ENCODE measurements at regions not wholly inside any gene's neighbourhood (a gene's known extent, or its start where the extent isn't known, plus 50 kb on each side); places are given as distances from the start of the nearest gene placed in this dataset.

DNA sequence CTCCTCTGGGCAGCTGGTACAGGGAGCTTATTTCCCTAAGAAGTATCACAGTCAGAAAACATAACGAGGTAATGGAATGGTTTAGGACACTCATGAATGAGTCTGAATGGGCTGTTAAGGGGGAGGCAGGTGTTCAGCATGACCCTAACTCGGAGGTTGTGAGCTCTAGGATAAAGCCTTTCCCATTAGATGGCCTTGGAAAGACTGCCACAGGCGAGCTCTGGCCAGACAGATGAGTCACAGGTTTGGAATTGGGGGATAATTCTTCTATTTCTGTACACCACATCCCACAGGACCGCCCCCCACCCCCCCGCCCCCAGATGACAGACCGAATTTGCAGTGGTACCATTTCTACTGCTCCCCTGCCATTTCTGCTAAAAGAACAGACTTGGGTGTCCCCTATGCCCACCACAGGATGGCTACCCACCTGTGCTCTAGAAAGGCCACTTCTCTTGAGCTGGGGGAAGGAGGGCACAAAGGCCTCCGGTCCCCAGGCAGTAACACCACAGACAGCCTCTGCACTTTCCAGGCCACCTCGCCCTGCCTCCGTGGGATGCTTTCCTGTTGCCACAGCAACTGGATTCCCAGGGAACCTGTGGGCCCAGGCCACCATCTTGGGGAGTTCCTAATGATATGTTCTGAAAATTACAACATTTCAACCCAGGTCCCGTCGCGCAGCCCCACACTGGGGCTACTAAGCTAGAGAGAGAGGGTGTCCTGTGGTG is 76.7 kb downstream of the TRIM29 start:
- no peak for DNase-seq

GRCh38 chr11:120060512-120060911 is 77.4 kb downstream of the TRIM29 start:
- DNase-seq, result no peak

GRCh38 chr11:120058931-120059330 is 79.0 kb downstream of the TRIM29 start:
- no peak for DNase-seq

DNA sequence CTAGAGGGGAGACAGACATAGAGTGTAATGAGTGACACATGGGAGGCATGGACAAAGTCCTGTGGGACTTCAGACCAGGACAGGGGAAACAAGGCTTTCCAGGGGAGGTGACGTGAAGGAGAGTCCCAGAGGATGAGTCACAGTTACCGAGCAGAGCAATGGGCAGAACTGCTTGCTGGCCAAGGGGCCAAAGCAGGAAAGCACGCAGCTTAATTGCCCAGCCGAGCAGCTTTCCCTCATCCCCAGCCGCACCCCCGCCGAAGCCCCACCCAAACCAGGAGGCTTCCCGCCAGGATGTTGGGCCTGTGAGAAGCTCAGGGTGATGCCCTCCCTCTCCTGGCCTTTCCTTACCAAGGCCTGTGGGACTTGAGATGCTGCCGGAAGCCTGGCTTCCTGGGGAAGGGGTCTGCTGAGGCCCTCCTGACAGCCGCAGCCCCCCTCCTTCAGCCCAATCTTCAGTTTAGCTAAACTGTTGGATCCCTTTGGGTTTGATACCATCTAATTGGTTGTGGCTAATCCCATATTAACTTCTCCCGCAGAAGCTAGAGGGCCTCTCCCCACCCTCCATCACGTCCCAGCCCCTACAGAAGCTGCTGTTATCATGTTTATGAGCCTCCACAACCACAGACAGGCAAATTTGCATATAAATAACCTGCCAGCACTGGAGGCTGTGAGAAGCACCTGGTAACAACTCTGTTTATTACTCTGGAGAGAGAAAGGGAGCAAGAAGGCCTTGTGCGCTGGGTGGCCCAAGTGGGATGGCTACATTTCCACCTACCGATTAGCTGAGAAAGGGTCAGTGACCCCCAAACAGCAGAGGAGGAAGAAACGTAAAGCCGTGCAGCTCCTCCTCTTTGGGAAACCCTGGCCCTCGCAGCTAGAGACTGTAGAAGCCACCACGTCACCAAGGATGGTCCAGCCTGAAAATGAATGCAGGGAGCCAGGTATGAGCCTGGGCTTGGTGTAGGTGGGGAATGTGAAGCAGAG is 80.0 kb downstream of the TRIM29 start:
- no peak for DNase-seq

DNA sequence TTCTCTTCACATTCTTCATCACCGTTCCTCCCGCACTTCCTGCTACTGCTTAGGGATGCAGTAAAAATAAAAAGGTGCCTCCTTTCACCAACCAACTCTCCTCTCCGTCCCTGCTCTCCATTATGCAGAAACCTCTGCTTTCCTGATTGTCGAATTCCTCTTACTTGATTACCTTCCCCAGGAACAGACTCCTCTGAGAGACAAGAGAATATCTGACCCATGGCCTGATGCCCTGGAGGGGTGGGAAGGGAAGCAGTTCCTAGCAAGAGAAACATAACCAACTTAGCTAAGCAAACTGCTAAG is 80.9 kb downstream of the TRIM29 start:
- DNase-seq, result no peak

GRCh38 chr11:120056301-120057027 is 81.4 kb downstream of the TRIM29 start:
- no peak for DNase-seq

DNA sequence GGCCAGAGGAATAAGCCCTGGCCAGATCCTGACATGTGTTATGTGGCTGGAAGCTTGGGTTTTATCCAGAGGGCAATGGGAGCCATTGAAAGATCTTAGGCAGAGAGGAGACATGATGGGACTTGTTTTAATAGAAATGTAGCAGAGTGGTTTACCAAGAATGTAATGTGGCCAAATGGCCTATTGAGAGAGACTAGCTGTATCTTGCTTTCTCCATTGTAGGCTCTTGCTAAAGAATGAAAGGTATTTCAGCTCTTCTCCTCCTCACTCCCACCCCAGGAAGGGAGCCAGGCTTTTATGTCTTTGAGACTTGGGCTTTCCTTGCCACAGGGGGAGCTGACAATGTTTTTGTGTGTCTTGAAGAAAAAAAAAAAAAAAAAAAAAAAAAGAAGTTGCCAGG is 82.3 kb downstream of the TRIM29 start:
- no peak for DNase-seq

GRCh38 chr11:120054753-120055045 is 83.2 kb downstream of the TRIM29 start:
- no peak for DNase-seq

DNA sequence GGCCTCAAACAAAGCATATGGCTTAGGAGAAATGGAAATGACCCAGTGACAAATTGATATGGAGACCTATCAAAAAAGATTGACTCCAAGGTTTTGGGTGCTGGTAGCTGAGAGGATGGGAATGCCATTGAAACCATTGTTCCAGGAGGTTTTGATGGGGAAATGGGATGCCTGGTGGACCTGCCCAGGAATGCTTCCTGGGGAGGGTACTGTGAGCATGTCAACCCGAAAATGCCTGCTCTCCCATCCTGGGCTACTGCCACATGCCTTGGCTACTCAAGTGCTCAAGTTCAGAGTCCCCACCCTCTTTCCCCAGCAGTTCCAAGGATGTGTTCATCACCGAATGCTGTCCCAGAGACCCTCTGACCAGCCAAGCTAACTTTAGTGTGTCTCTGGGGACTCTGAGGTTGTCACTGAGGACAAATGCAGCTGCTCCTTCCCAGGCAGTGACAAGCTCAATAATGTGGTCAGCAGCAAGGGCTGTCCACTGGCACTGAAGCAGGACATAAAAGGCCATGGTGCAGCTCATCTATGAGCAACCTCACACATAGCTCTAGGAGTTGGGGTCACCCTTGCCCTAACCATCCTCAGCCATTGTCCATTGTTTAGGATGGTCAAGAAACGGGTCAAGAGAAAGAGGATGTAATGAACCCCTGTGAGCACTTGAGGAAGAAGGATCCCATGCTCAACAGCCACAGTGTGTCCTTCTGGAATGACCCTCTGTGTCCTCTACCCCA is 83.7 kb downstream of the TRIM29 start:
- no peak for DNase-seq

DNA sequence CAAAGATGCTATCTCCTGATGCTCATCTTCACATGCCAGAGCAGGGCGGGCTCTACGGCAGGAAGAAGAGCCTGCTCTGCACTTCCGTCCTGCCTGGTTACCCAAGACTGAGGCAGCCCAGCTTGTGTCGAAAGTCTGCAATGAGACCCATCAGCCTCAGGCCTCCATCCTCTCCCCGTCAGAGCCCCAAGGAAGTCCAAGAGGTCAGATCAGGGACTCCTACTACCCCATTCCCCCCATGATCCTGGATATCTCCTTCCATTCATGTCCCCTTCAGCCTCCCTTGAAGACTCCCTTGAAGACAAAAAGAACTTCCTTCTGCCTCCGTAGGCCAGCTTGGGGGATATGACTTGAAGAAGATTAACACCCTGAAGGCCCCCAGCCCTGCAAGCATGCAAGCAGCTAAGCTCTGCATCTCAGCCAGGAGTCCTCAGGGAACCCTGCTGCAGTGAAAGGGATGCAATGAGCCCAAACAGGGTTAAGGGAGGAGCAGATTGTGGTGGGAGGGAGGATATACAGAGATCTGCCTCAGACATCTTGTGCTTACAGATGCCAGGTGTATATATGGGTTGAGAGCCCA is 85.6 kb downstream of the TRIM29 start:
- no peak for DNase-seq

DNA sequence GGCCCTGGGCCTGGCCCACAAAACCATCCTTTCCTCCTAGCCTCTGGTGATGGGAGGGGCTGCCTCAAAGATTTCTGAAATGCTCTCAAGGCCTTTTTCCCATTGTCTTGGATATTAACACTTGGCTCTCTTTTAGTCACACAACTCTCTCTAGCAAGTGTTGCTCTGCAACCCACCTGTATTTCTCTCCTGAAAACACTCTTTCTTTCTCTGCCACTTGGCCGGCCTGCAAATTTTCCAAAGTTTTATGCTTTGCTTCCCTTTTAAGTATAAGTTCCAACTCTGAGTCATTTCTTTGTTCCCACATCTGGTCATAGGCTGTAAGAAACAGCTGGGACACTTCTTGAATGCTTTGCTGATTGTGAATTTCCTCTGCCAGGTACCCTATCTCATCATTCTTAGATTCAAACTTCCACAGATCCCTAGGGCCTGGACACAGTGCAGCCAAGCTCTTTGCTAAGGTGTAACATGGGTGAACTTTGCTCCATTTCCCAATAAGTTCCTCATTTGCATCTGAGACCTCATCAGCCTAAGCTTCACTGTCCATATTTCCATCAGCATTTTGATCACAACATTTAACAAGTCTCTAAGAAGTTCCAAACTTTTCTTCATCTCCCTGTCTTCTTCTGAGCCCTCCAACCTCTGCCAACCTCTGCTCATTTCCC is 93.8 kb downstream of the TRIM29 start:
- no peak for DNase-seq

- DNase-seq, result no peak
These were observed 94.5 kb downstream of the TRIM29 start for GRCh38 chr11:120043328-120043945.

- DNase-seq, result no peak
These were observed 96.3 kb downstream of the TRIM29 start for GRCh38 chr11:120041625-120042024.

DNA sequence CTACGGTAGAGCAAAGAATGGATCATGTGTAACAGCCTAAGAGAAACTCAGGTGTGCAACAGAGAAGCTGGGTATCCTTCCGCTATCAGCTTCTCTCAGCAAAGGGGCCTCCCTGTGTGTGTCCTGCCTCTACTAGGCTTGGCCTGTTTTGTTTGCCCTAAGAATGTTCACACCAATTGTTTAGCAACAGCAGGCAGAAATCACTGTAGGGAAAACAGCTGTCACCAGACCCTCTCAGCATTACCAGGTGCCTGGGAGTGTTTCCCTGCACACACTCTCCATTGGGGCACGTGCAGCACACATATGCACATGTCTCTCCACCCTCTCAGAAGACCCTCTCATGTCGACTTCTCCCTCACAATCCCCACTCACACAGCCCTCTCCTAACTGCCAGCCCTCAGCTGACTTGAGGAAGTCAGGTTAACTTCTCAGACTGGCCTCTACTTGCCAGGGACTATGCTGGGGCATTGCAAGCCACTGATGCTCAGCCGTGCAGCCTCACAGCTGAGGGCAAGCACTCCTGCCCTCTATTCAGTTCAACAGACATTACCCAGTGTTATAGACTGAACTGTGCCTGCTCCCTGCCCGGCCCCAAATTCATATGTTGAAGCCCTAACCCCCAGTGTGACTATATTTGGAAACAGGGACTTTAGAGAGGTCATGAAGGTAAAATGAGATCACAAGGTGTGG is 97.6 kb downstream of the TRIM29 start:
- no peak for DNase-seq

DNA sequence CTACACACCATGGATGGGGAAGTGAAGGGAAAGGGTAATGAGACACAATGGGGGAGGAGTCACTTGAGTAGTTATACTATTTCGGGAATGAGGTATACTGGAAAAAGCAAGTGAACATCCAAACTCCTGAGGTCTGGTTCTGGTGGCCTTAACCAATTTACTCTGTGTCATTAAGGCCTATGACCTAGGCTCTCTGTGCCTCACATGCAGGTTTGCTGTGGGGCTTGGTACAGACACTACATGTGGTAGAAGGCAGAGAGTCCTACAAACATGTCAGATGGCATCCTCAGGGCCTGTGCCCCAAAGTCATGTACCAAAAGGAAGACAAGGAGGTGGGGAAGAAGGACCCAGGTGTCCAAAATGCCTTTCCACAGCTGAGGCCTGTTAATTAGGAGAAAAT is 98.9 kb downstream of the TRIM29 start:
- DNase-seq, result no peak

DNA sequence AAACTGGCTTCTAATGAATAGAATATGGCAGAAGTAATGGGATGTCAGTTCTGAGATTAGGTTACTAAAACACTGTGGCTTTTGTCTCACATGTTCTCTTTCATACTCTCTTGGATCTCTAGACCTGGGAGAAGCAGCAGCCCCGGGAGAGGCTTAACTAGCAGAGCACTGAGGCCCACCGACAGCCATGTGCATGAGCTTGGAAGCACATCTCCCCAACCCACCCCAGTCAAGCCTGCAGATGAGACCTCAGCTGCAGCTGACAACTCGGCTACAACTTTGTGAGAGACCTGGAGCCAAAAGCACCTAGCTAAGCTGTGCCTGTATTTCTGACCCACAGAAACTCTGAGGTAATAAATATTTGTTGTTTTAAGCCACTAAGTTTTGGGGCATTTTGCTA is 100.8 kb downstream of the TRIM29 start:
- DNase-seq, result no peak

- DNase-seq, result no peak
These were observed 102.2 kb downstream of the TRIM29 start for GRCh38 chr11:120035756-120036155.

DNA sequence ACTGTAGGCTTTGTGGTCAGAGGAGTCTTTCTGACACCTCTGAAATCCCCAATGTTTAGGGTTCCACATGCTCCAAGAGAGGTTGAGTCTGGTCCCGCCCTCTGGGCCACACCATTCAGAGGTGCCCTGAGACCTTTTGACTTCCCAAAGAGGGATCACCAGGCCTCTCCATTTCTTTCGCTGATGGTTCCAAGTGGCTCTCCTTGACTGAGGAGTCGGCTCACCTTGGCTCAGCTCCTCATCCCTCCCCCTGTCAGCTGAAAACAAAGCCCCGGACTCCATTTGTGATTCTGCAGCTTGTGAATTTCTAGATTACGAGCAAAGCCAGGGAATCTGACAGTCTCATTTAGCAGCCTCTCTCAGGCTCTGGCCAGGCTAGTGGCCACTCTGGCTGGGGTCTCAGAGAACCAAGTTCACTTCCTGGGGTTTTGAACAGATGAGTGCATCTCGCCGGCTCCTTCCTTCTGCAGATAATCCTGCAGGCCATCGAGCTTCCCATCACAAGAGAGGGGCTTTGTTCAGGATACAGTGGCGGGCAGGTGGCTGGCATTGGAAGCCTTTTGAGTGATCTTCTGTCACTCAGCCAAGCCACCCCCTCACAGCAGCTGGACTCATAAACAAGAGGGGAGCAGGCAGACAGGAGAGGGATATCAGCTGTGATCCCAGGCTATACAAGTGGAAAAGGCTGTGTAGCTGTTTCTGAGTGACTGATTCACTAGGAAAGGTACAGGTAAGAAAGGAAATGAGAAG is 102.9 kb downstream of the TRIM29 start:
- DNase-seq, result no peak

DNA sequence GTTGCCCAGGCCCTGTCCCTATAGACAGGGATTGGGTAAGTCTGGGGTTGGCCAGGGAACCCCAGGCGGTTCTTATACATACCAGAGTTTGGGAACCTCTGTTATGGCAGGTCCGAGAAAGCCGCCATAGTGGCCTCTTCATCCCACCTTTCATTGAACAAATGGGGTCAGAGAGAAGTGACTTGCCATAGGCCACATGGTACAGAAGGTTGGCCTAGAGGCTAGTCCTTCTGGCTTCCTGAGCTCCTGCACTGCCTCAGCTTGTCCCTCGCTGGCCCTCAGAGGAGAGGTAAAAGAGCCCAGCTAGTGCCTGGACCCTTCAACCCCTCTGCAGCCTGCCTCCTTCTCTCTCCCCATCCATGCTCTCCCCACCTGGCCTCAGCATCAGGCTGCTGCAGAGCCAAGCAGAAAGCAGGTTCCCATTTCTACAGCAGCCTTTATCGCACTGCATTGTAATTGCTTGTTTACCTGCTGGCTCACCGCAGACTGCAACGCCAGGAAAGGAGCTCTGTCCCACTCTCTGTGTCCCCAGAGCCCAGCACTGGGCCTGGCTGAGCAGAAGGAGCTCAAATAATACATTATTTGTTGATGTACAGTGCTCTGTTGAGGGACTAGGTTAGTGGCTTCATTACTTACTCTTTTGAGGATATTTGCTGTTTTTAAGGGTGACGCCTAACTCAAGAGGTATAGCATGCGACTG is 103.6 kb downstream of the TRIM29 start:
- no peak for DNase-seq

Data from RPMI8226 (cell line).